OCI-LY7 (cell line): ENCODE measurements at regions not wholly inside any gene's neighbourhood (a gene's known extent, or its start where the extent isn't known, plus 50 kb on each side); places are given as distances from the start of the nearest gene placed in this dataset.

Source experiments
- BruUV-seq: library from RNA; stranded (reverse); fragments of 400-500 nt; replicated peaks from 2 replicates; lab custom pipeline; 2021; lab: Mats Ljungman, UMichigan
- CTCF ChIA-PET: fragments of 300-600 bp; sonication (Branson Sonifier 250); formaldehyde crosslinking; loops from one replicate; lab custom pipeline; 2022; ENCODE audit warnings: antibody characterized with exemption; ENCODE audit not compliant: unreplicated experiment; lab: Charles Lee
- POLR2A ChIA-PET: fragments of 300-600 bp; sonication (Branson Sonifier 250); formaldehyde crosslinking; loops from one replicate; lab custom pipeline; 2022; ENCODE audit warnings: antibody characterized with exemption; lab: Charles Lee
- DNase-seq: peaks from one replicate; pipeline ENCODE4 v3.0.0-alpha.2; 2015; ENCODE audit warnings: low spot score
- H2AFZ ChIP-seq: fragments of 200-600 bp; sonication (generic), shearing (Covaris generic); 2 replicates; pipeline ENCODE4 v1.6.1; 2014; ENCODE audit warnings: mild to moderate bottlenecking, antibody characterized with exemption, low read length, moderate library complexity
- H3K27ac ChIP-seq: fragments of 200-600 bp; sonication (generic); 2 replicates; pipeline ENCODE4 v1.5.1; 2014; ENCODE audit warnings: mixed run types, low read depth, mild to moderate bottlenecking, moderate library complexity, low read length, inconsistent platforms; ENCODE audit not compliant: poor library complexity, severe bottlenecking
- H3K36me3 ChIP-seq: fragments of 200-600 bp; sonication (generic); 2 replicates; pipeline ENCODE4 v1.6.1; 2014; ENCODE audit warnings: mild to moderate bottlenecking, antibody characterized with exemption, low read length, moderate library complexity, mixed read lengths; ENCODE audit not compliant: insufficient read depth
- H3K4me1 ChIP-seq: fragments of 200-600 bp; sonication (generic); 2 replicates; pipeline ENCODE4 v1.5.1; 2014; ENCODE audit warnings: mild to moderate bottlenecking, low read length; ENCODE audit not compliant: insufficient read depth, poor library complexity, severe bottlenecking
- H3K4me2 ChIP-seq: fragments of 200-600 bp; sonication (generic); 2 replicates; pipeline ENCODE4 v1.6.1; 2014; ENCODE audit warnings: mild to moderate bottlenecking, low read length
- H3K4me3 ChIP-seq: fragments of 200-600 bp; sonication (generic); 2 replicates; pipeline ENCODE4 v1.5.1; 2014; ENCODE audit warnings: mild to moderate bottlenecking, low read depth, low read length; ENCODE audit not compliant: poor library complexity, severe bottlenecking
- H3K79me2 ChIP-seq: fragments of 200-600 bp; sonication (generic); 2 replicates; pipeline ENCODE4 v1.6.1; 2016; ENCODE audit warnings: low read depth, mild to moderate bottlenecking, low read length, moderate library complexity, mixed read lengths; ENCODE audit not compliant: insufficient read depth
- H3K9me2 ChIP-seq: fragments of 200-600 bp; sonication (generic); 2 replicates; pipeline ENCODE4 v1.6.1; 2016; ENCODE audit warnings: mild to moderate bottlenecking, low read length, mixed read lengths; ENCODE audit not compliant: insufficient read depth
- H3K9me3 ChIP-seq: fragments of 200-600 bp; sonication (generic); 2 replicates; pipeline ENCODE4 v1.6.1; 2014; ENCODE audit warnings: mild to moderate bottlenecking, mixed run types, low read length, mixed read lengths
- H4K20me1 ChIP-seq: fragments of 200-600 bp; sonication (generic); 2 replicates; pipeline ENCODE4 v1.6.1; 2014; ENCODE audit warnings: mild to moderate bottlenecking, antibody characterized with exemption, low read length, moderate library complexity, mixed read lengths; ENCODE audit not compliant: insufficient read depth
- CTCF ChIP-seq: fragments of 200-600 bp; sonication (generic); conservative IDR thresholded peaks from 2 replicates; pipeline ENCODE4 v1.5.1; 2014; ENCODE audit warnings: mild to moderate bottlenecking, antibody characterized with exemption, low read length, moderate library complexity, mixed read lengths
- EZH2phosphoT487 ChIP-seq: fragments of 200-600 bp; sonication (generic); IDR thresholded peaks from 2 replicates; pipeline ENCODE4 v1.6.1; 2018; ENCODE audit warnings: low read depth, borderline replicate concordance, mild to moderate bottlenecking, mixed run types, antibody characterized with exemption, low read length, moderate library complexity, mixed read lengths
- intact Hi-C: fragments of 100-400 bp; cut with micrococcal nuclease; formaldehyde crosslinking; loops from one replicate; pipeline ENCODE4 v1.10.0; 2022; ENCODE audit not compliant: unreplicated experiment

- DNase-seq, result no peak
- Histone ChIP-seq H3K79me2 (no peaks in the 10 kb centered on the region), H3K27ac (no peak overlapping the region), H3K36me3 (no peaks in the 10 kb centered on the region), H4K20me1 (no peaks in the 10 kb centered on the region), H3K4me1 (no peaks in the 10 kb centered on the region), H3K9me3 (no peaks in the 10 kb centered on the region), H3K4me2 (no peak overlapping the region), H3K4me3 (no peak overlapping the region), H2AFZ (no peak overlapping the region), H3K9me2 (no peaks in the 10 kb centered on the region)
- POLR2A ChIA-PET, result no interaction called here
- CTCF ChIA-PET, result no interaction called here
- BruUV-seq, result no TSS peak
- intact Hi-C loops, result no loop called here
- no peak for TF ChIP-seq EZH2phosphoT487
- TF ChIP-seq CTCF, result no peak
Observed at GRCh38 chr17:71933306-71933705, 187.5 kb upstream of the SOX9 start.

- intact Hi-C loops, result no loop called here
- ChIA-PET POLR2A (no interaction called here), CTCF (no interaction called here)
- H3K36me3 ChIP-seq, result no peaks in the 10 kb centered on the region
- H3K4me2 ChIP-seq, result no peak overlapping the region
- no peak overlapping the region for H3K27ac ChIP-seq
- no TSS peak for BruUV-seq
- no peaks in the 10 kb centered on the region for H3K9me3 ChIP-seq
- no peaks in the 10 kb centered on the region for H3K9me2 ChIP-seq
- no peaks in the 10 kb centered on the region for H4K20me1 ChIP-seq
- no peak for DNase-seq
- TF ChIP-seq CTCF (no peak), EZH2phosphoT487 (no peak)
- H3K4me1 ChIP-seq, result no peaks in the 10 kb centered on the region
- no peaks in the 10 kb centered on the region for H3K79me2 ChIP-seq
- no peak overlapping the region for H3K4me3 ChIP-seq
- H2AFZ ChIP-seq, result no peak overlapping the region
Observed at GRCh38 chr17:71934520-71934919, 186.3 kb upstream of the SOX9 start.

- Histone ChIP-seq H2AFZ (no peak overlapping the region), H3K9me3 (no peaks in the 10 kb centered on the region), H3K4me1 (no peaks in the 10 kb centered on the region), H3K27ac (no peak overlapping the region), H3K4me2 (no peak overlapping the region), H3K4me3 (no peak overlapping the region), H3K79me2 (no peaks in the 10 kb centered on the region), H3K36me3 (no peaks in the 10 kb centered on the region), H3K9me2 (no peaks in the 10 kb centered on the region), H4K20me1 (no peaks in the 10 kb centered on the region)
- BruUV-seq, result no TSS peak
- CTCF ChIA-PET, result no interaction called here
- no peak for TF ChIP-seq CTCF
- no peak for TF ChIP-seq EZH2phosphoT487
- intact Hi-C loops, result no loop called here
- no peak for DNase-seq
- POLR2A ChIA-PET, result interaction anchor here (0.6 kb wide), 1 partner anchor 23 kb away, joined by 3 read pairs; no protein-coding TSS in a partner anchor
Observed at GRCh38 chr17:71935341-71935740, 185.5 kb upstream of the SOX9 start.
